KMS-11 (cell line): ENCODE measurements at regions not wholly inside any gene's neighbourhood (a gene's known extent, or its start where the extent isn't known, plus 50 kb on each side); places are given as distances from the start of the nearest gene placed in this dataset.

Source experiments
- H2AFZ ChIP-seq: fragments of 200-600 bp; sonication (generic); 2 replicates; pipeline ENCODE4 v1.6.1; 2016; ENCODE audit warnings: antibody characterized with exemption, mixed run types, low read depth
- H3K27ac ChIP-seq: fragments of 200-600 bp; sonication (generic); 2 replicates; pipeline ENCODE4 v1.6.1; 2016; ENCODE audit warnings: mild to moderate bottlenecking, mixed run types
- H3K27me3 ChIP-seq: fragments of 200-600 bp; sonication (generic); 2 replicates; pipeline ENCODE4 v1.6.1; 2017; ENCODE audit warnings: mild to moderate bottlenecking, low read depth, mixed run types, moderate library complexity; ENCODE audit not compliant: insufficient read depth
- H3K36me3 ChIP-seq: fragments of 200-600 bp; sonication (generic); 2 replicates; pipeline ENCODE4 v1.6.1; 2017; ENCODE audit warnings: mild to moderate bottlenecking, mixed run types; ENCODE audit not compliant: insufficient read depth
- H3K4me1 ChIP-seq: fragments of 200-600 bp; sonication (generic); 2 replicates; pipeline ENCODE4 v1.6.1; 2016; ENCODE audit warnings: mild to moderate bottlenecking, low read depth, mixed run types; ENCODE audit not compliant: poor library complexity, severe bottlenecking
- H3K4me2 ChIP-seq: fragments of 200-600 bp; sonication (generic); 2 replicates; pipeline ENCODE4 v1.7.0; 2016; ENCODE audit warnings: mild to moderate bottlenecking, mixed run types
- H3K4me3 ChIP-seq: fragments of 200-600 bp; sonication (generic); IDR thresholded peaks from 2 replicates; pipeline ENCODE4 v1.6.1; 2017; ENCODE audit warnings: low read depth, low read length, mixed read lengths; ENCODE audit not compliant: insufficient read depth
- H3K79me2 ChIP-seq: fragments of 200-600 bp; sonication (generic); 2 replicates; pipeline ENCODE4 v1.6.1; 2016; ENCODE audit warnings: low read depth, mixed run types; ENCODE audit not compliant: insufficient read depth
- H3K9ac ChIP-seq: fragments of 200-600 bp; sonication (generic); 2 replicates; pipeline ENCODE4 v1.6.1; 2016; ENCODE audit warnings: mild to moderate bottlenecking, mixed run types
- H4K20me1 ChIP-seq: fragments of 200-600 bp; sonication (generic); 2 replicates; pipeline ENCODE4 v1.6.1; 2016; ENCODE audit warnings: mild to moderate bottlenecking, mixed run types; ENCODE audit not compliant: insufficient read depth
- CTCF ChIP-seq: fragments of 200-600 bp; sonication (generic); conservative IDR thresholded peaks from 2 replicates; pipeline ENCODE4 v1.6.1; 2017; ENCODE audit warnings: low read depth, mild to moderate bottlenecking, antibody characterized with exemption, low read length, moderate library complexity, mixed read lengths

DNA sequence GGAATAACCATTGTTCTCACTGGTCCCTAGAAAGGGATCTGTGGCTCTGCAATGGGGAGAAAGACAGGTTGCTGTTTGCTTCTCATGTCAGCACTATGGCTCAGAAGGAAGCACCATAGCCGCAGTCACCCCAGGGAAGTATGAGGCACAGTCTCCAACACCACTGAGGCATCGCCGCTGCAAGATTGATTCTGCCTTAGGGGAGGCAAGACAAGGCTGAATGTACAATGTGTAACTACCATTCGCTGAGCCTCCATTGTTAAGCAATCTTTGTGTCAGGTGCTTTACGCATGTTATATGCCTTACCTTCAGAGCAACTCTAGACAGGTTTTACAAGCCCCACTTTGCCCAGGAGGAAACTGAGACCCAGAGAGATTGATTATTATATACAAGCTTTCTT lies 100.7 kb upstream of the KCNMB2 start:
- Histone ChIP-seq H3K9ac (no peak overlapping the region), H4K20me1 (no peaks in the 10 kb centered on the region), H3K4me2 (no peak overlapping the region), H3K4me1 (peaks cover 46% of the 10 kb centered on the region), H3K27ac (no peak overlapping the region), H3K27me3 (no peaks in the 10 kb centered on the region), H2AFZ (peak overlapping the region; percentile 14; the same call in 1 of the 2 replicates), H3K4me3 (no peak overlapping the region), H3K79me2 (no peaks in the 10 kb centered on the region), H3K36me3 (no peaks in the 10 kb centered on the region)
- TF ChIP-seq CTCF: no peak

DNA sequence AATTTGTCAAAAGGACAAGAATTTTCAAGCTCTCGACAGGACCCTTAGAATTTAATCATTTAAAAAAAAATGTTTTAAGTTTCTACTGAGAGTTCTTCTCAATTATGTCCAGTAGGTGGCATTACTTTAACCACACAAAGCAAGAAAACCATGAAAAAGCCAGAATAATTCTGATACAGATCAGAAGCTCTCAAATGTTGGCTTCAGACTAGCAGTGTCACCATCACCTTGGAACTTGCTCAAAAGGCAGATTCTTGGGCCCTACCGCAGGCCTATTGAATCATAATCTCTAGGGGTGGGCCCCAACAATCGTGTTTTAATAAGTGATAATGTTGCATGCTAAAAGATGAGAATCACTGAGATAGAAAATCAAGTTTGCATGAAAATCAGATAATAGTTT lies 99.5 kb upstream of the KCNMB2 start:
- no peaks in the 10 kb centered on the region for H4K20me1 ChIP-seq
- no peak overlapping the region for H3K27ac ChIP-seq
- peak; percentile 91 for TF ChIP-seq CTCF
- H3K4me1 ChIP-seq: peaks cover 46% of the 10 kb centered on the region
- H3K4me3 ChIP-seq: no peak overlapping the region
- H3K4me2 ChIP-seq: peak overlapping the region; percentile 5; the same call in 1 of the 2 replicates
- H3K27me3 ChIP-seq: no peaks in the 10 kb centered on the region
- peak overlapping the region; percentile 31 for H2AFZ ChIP-seq
- no peaks in the 10 kb centered on the region for H3K36me3 ChIP-seq
- H3K79me2 ChIP-seq: no peaks in the 10 kb centered on the region
- H3K9ac ChIP-seq: no peak overlapping the region

GRCh38 chr3:178437236-178437635 lies 99.0 kb upstream of the KCNMB2 start:
- Histone ChIP-seq H3K4me3 (no peak overlapping the region), H3K4me1 (peaks cover 46% of the 10 kb centered on the region), H3K79me2 (no peaks in the 10 kb centered on the region), H3K4me2 (peak overlapping the region; percentile 5; the same call in 1 of the 2 replicates), H4K20me1 (no peaks in the 10 kb centered on the region), H3K9ac (no peak overlapping the region), H2AFZ (peak overlapping the region; percentile 31; the same call in 1 of the 2 replicates), H3K27me3 (no peaks in the 10 kb centered on the region), H3K36me3 (no peaks in the 10 kb centered on the region), H3K27ac (no peak overlapping the region)
- TF ChIP-seq CTCF: no peak

DNA sequence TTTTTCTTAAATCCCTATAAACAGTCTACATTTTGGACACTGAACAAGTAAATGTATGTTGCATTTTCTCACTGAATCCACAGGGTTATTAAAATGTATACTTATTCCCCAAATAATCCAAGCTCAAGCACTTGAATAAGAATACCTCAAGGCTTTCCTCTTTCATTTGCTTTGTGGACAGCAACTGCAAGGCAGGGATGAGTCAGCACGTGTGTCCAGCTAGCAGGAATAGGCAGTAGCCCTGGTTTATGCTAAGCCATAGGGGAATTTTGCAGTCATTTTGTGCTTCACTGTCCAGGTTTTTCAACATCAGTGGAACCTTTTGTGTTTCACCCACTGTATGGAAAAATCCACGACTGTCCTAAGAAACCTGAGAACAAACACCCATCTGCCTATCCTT lies 96.7 kb upstream of the KCNMB2 start:
- no peaks in the 10 kb centered on the region for H3K27me3 ChIP-seq
- no peak overlapping the region for H3K9ac ChIP-seq
- H3K4me1 ChIP-seq: peaks cover 52% of the 10 kb centered on the region
- H2AFZ ChIP-seq: no peak overlapping the region; the same call in 1 of the 2 replicates
- TF ChIP-seq CTCF: no peak
- no peak overlapping the region for H3K27ac ChIP-seq
- H3K4me3 ChIP-seq: no peak overlapping the region
- H3K36me3 ChIP-seq: no peaks in the 10 kb centered on the region
- no peaks in the 10 kb centered on the region for H4K20me1 ChIP-seq
- H3K79me2 ChIP-seq: no peaks in the 10 kb centered on the region
- H3K4me2 ChIP-seq: peak overlapping the region; percentile 16; the same call in 1 of the 2 replicates
